GM12878 (cell line): ENCODE measurements at regions not wholly inside any gene's neighbourhood (a gene's known extent, or its start where the extent isn't known, plus 50 kb on each side); places are given as distances from the start of the nearest gene placed in this dataset.

Source experiments
- ATAC-seq: fragments of 200-7000 bp; cut with Tn5 transposase; 3 replicates; pipeline ENCODE4 v1.9.1; 2020; ENCODE audit warnings: mild to moderate bottlenecking, moderate library complexity
- BruUV-seq: library from RNA; stranded (reverse); fragments of 400-500 nt; replicated peaks from 2 replicates; lab custom pipeline; 2021; lab: Mats Ljungman, UMichigan
- CTCF ChIA-PET: fragments of 300-600 bp; sonication (Branson Sonifier 250); formaldehyde crosslinking; extraction: SDS; loops from one replicate; lab custom pipeline; 2021; ENCODE audit warnings: inconsistent platforms; lab: Yijun Ruan, JAX
- POLR2A ChIA-PET: fragments of 350-600 bp; formaldehyde crosslinking; extraction: SDS; loops from one replicate; lab custom pipeline; 2021; ENCODE audit warnings: inconsistent platforms; lab: Charles Lee
- RAD21 ChIA-PET: fragments of 300-600 bp; sonication (Branson Sonifier 250); formaldehyde crosslinking; loops from one replicate; lab custom pipeline; 2023; ENCODE audit warnings: antibody characterized with exemption; ENCODE audit not compliant: unreplicated experiment; lab: Charles Lee
- SMC1A ChIA-PET: fragments of 300-600 bp; sonication (Branson Sonifier 250); formaldehyde crosslinking; loops from one replicate; lab custom pipeline; 2023; ENCODE audit not compliant: unreplicated experiment, uncharacterized antibody; lab: Charles Lee
- DNase-seq: peaks from one replicate; pipeline ENCODE4 v3.0.0-alpha.2; 2011; ENCODE audit warnings: low read depth, low spot score
- FAIRE-seq: peaks from 3 replicates; lab custom pipeline; 2011; peaks lifted over from hg19 to GRCh38; lab: Jason Lieb, UNC
- H2AFZ ChIP-seq: 2 replicates; pipeline ENCODE4 v1.6.0; 2011; ENCODE audit warnings: low read depth, low read length, control low read depth; ENCODE audit not compliant: control insufficient read depth
- H3K27ac ChIP-seq: 2 replicates; pipeline ENCODE4 v1.5.1; 2011; ENCODE audit warnings: control low read depth; ENCODE audit not compliant: control insufficient read depth, insufficient read depth
- H3K27me3 ChIP-seq, 2 experiments: replicated peaks in 1 of 2; 2 replicates each; pipeline versions ENCODE4 v1.6.0 to v1.6.1; 2011; ENCODE audit warnings: low read length in 1 of 2; ENCODE audit not compliant: control insufficient read depth in 2 of 2, insufficient read depth in 2 of 2
- H3K36me3 ChIP-seq, 2 experiments: 2 replicates each; pipeline ENCODE4 v1.5.1; 2011; ENCODE audit warnings: low read length in 1 of 2; ENCODE audit not compliant: control insufficient read depth in 2 of 2, insufficient read depth in 2 of 2
- H3K4me1 ChIP-seq: 2 replicates; pipeline ENCODE4 v1.6.1; 2011; ENCODE audit warnings: mild to moderate bottlenecking, low read length, moderate library complexity, mixed read lengths; ENCODE audit not compliant: control insufficient read depth, insufficient read depth
- H3K4me2 ChIP-seq: 2 replicates; pipeline ENCODE4 v1.6.0; 2011; ENCODE audit warnings: control low read depth; ENCODE audit not compliant: control insufficient read depth, insufficient read depth
- H3K4me3 ChIP-seq: fragments of 200-600 bp; sonication (generic); 2 replicates; pipeline ENCODE4 v1.5.1; 2016
- H3K79me2 ChIP-seq: 2 replicates; pipeline ENCODE4 v1.6.0; 2011; ENCODE audit warnings: low read length; ENCODE audit not compliant: control insufficient read depth, insufficient read depth
- H3K9ac ChIP-seq: 2 replicates; pipeline ENCODE4 v1.8.0; 2011; ENCODE audit warnings: low read length, control low read depth, mixed read lengths; ENCODE audit not compliant: control insufficient read depth, insufficient read depth
- H3K9me3 ChIP-seq: replicated peaks from 3 replicates; pipeline ENCODE4 v1.5.1; 2011; ENCODE audit warnings: mild to moderate bottlenecking, low read length; ENCODE audit not compliant: control insufficient read depth, insufficient read depth
- H4K20me1 ChIP-seq: 2 replicates; pipeline ENCODE4 v1.6.0; 2011; ENCODE audit not compliant: control insufficient read depth, insufficient read depth
- ATF7 ChIP-seq: fragments of 450-650 bp; IDR thresholded peaks from 2 replicates; pipeline ENCODE4 v1.6.1; 2016; ENCODE audit warnings: low read depth, mild to moderate bottlenecking
- BCL3 ChIP-seq: IDR thresholded peaks from 2 replicates; pipeline ENCODE4 v1.6.1; 2011; ENCODE audit warnings: borderline replicate concordance, low read depth, mild to moderate bottlenecking, moderate library complexity, low read length; ENCODE audit not compliant: insufficient read depth, poor library complexity, severe bottlenecking
- HSF1 ChIP-seq: fragments of 150-350 bp; IDR thresholded peaks from 2 replicates; pipeline ENCODE4 v1.6.1; 2014; ENCODE audit warnings: mild to moderate bottlenecking, low read depth, low read length
- IRF4 ChIP-seq: IDR thresholded peaks from 2 replicates; pipeline ENCODE4 v1.6.1; 2011; ENCODE audit warnings: low read depth, low read length
- IRF5 ChIP-seq: fragments of 450-650 bp; IDR thresholded peaks from 2 replicates; pipeline ENCODE4 v1.6.1; 2017; ENCODE audit warnings: borderline replicate concordance
- MTA3 ChIP-seq: IDR thresholded peaks from 2 replicates; pipeline ENCODE4 v1.6.1; 2012; ENCODE audit warnings: low read length, inconsistent platforms, borderline replicate concordance
- NBN ChIP-seq: fragments of 450-650 bp; IDR thresholded peaks from 2 replicates; pipeline ENCODE4 v1.6.1; 2016
- NFIC ChIP-seq: IDR thresholded peaks from 2 replicates; pipeline ENCODE4 v1.6.1; 2012; ENCODE audit warnings: low read depth, mild to moderate bottlenecking, inconsistent platforms, low read length, moderate library complexity
- NR2F1 ChIP-seq: fragments of 450-650 bp; conservative IDR thresholded peaks from 2 replicates; pipeline ENCODE4 v1.6.1; 2017; ENCODE audit warnings: mild to moderate bottlenecking
- PML ChIP-seq: IDR thresholded peaks from 2 replicates; pipeline ENCODE4 v1.6.1; 2012; ENCODE audit warnings: low read length, inconsistent platforms
- POLR2A ChIP-seq: IDR thresholded peaks from 2 replicates; pipeline ENCODE4 v1.6.1; 2011; ENCODE audit warnings: low read depth, mild to moderate bottlenecking, low read length
- RAD51 ChIP-seq: fragments of 450-650 bp; IDR thresholded peaks from 2 replicates; pipeline ENCODE4 v1.6.1; 2016; ENCODE audit warnings: moderate library complexity, mild to moderate bottlenecking, inconsistent platforms
- RELB ChIP-seq: fragments of 450-650 bp; IDR thresholded peaks from 2 replicates; pipeline ENCODE4 v1.6.1; 2017; ENCODE audit warnings: low read depth, mild to moderate bottlenecking, moderate library complexity
- SMC3 ChIP-seq: IDR thresholded peaks from 2 replicates; pipeline ENCODE4 v1.6.1; 2011; ENCODE audit warnings: low read length, improper control_type of control experiment, borderline replicate concordance
- SP1 ChIP-seq: IDR thresholded peaks from one replicate; pipeline ENCODE4 v1.6.1; 2011; ENCODE audit warnings: low read depth, low read length
- SRF ChIP-seq, 2 experiments: IDR thresholded peaks; 2 replicates each; pipeline ENCODE4 v1.6.1; 2011; ENCODE audit warnings: low read depth in 2 of 2, low read length in 2 of 2, mild to moderate bottlenecking in 1 of 2, moderate library complexity in 1 of 2
- TAF1 ChIP-seq: IDR thresholded peaks from 2 replicates; pipeline ENCODE4 v1.6.1; 2011; ENCODE audit warnings: mild to moderate bottlenecking, low read depth, low read length, borderline replicate concordance
- TARDBP ChIP-seq: IDR thresholded peaks from 2 replicates; pipeline ENCODE4 v1.6.1; 2016; ENCODE audit warnings: borderline replicate concordance
- ZSCAN29 ChIP-seq: fragments of 450-650 bp; IDR thresholded peaks from 2 replicates; pipeline ENCODE4 v1.6.1; 2017; ENCODE audit warnings: mild to moderate bottlenecking, moderate library complexity
- whole genome bisulfite sequencing: methylation state at CpG from one replicate; pipeline ENCODE4 v1.1.6; 2016; ENCODE audit warnings: low lambda C conversion rate; ENCODE audit not compliant: insufficient replicate concordance, insufficient coverage; ENCODE audit errors: missing lambda C conversion rate; 5-methylcytosine and 5-hydroxymethylcytosine counted together
- in situ Hi-C: fragments of 300-500 bp; cut with MboI; formaldehyde crosslinking; loops from 9 replicates; pipeline ENCODE4 v1.14.3; 2018; ENCODE audit warnings: mixed read lengths
- intact Hi-C: fragments of 100-400 bp; cut with micrococcal nuclease; formaldehyde crosslinking; loops from one replicate; pipeline ENCODE4 v1.14.2; 2022; ENCODE audit not compliant: unreplicated experiment

GRCh38 chr17:13398091-13398490 is 203.6 kb downstream of the HS3ST3A1 start:
- ATAC-seq (no peak), FAIRE-seq (no peak), DNase-seq (no peak)
- Histone ChIP-seq H3K27ac (no peak overlapping the region), H3K4me3 (no peak overlapping the region), H3K4me2 (no peak overlapping the region), H3K79me2 (no peaks in the 10 kb centered on the region), H3K9ac (no peak overlapping the region), H3K36me3 (no peaks in the 10 kb centered on the region), H4K20me1 (no peaks in the 10 kb centered on the region), H3K9me3 (no peaks in the 10 kb centered on the region), H3K4me1 (no peaks in the 10 kb centered on the region), H3K27me3 (no peaks in the 10 kb centered on the region), H2AFZ (no peak overlapping the region)
- BruUV-seq: no TSS peak
- WGBS: 79% methylated on average over 1 of the region's 1 CpG
- CTCF ChIA-PET: no interaction called here
- RAD21 ChIA-PET: no interaction called here
- intact Hi-C loops (loop anchor here (10.0 kb wide), 1 partner anchor 107 kb away; no protein-coding TSS in a partner anchor), in situ Hi-C loops (no loop called here)
- POLR2A ChIA-PET: no interaction called here
- SMC1A ChIA-PET: interaction anchor here (0.6 to 0.9 kb wide), 2 partner anchors 45 to 166 kb away, joined by 3 to 5 read pairs; no protein-coding TSS in a partner anchor
- TF ChIP-seq HSF1: no peak
- TF ChIP-seq NBN: no peak
- no peak for TF ChIP-seq MTA3
- no peak for TF ChIP-seq RELB
- no peak for TF ChIP-seq SMC3
- TF ChIP-seq IRF5: no peak
- TF ChIP-seq ZSCAN29: no peak
- TF ChIP-seq RAD51: no peak
- no peak for TF ChIP-seq SRF (IDR thresholded peaks at IDR 0.05; ENCODE audit: low read depth in 2 of 2, low read length in 2 of 2)
- no peak for TF ChIP-seq ATF7
- TF ChIP-seq NR2F1: no peak
- TF ChIP-seq BCL3: no peak
- no peak for TF ChIP-seq TARDBP
- no peak for TF ChIP-seq NFIC
- TF ChIP-seq TAF1: no peak
- no peak for TF ChIP-seq IRF4
- no peak for TF ChIP-seq PML
- no peak for TF ChIP-seq POLR2A
- TF ChIP-seq SP1: no peak
